ENCODE measurements at regions not wholly inside any gene's neighbourhood (a gene's known extent, or its start where the extent isn't known, plus 50 kb on each side); places are given as distances from the start of the nearest gene placed in this dataset.
"Not testable (repeated sequence)": the region's sequence is repeated elsewhere in the genome, so short reads cannot be mapped to it uniquely, and the experiment has no call there.

GRCh38 chr7:69365651-69366192 lies 232.6 kb upstream of the AUTS2 start:
- no peak overlapping the region for H3K4me3 ChIP-seq (ENCODE audit: low read depth, low read length)
- TF ChIP-seq CTCF (IDR thresholded peaks at IDR 0.05; ENCODE audit: low read depth, low read length): no peak

- no peak overlapping the region for H3K4me3 ChIP-seq (ENCODE audit: low read depth, low read length)
- TF ChIP-seq CTCF (IDR thresholded peaks at IDR 0.05; ENCODE audit: low read depth, low read length): no peak
Observed at GRCh38 chr7:69367780-69368179, 230.5 kb upstream of the AUTS2 start.

GRCh38 chr7:69373171-69374043 lies 224.9 kb upstream of the AUTS2 start:
- no peak for TF ChIP-seq CTCF (IDR thresholded peaks at IDR 0.05; ENCODE audit: low read depth, low read length)
- H3K4me3 ChIP-seq (ENCODE audit: low read depth, low read length): no peak overlapping the region

GRCh38 chr7:69374044-69374425 lies 224.2 kb upstream of the AUTS2 start:
- H3K4me3 ChIP-seq (ENCODE audit: low read depth, low read length): no peak overlapping the region
- TF ChIP-seq CTCF (IDR thresholded peaks at IDR 0.05; ENCODE audit: low read depth, low read length): no peak

GRCh38 chr7:69377191-69377590 lies 221.1 kb upstream of the AUTS2 start:
- H3K4me3 ChIP-seq (ENCODE audit: low read depth, low read length): no peak overlapping the region
- TF ChIP-seq CTCF (IDR thresholded peaks at IDR 0.05; ENCODE audit: low read depth, low read length): no peak

- no peak for TF ChIP-seq CTCF (IDR thresholded peaks at IDR 0.05; ENCODE audit: low read depth, low read length)
- H3K4me3 ChIP-seq (ENCODE audit: low read depth, low read length): no peak overlapping the region
Observed at GRCh38 chr7:69388452-69389137, 209.7 kb upstream of the AUTS2 start.

GRCh38 chr7:69389216-69389615 lies 209.1 kb upstream of the AUTS2 start:
- no peak overlapping the region for H3K4me3 ChIP-seq (ENCODE audit: low read depth, low read length)
- no peak for TF ChIP-seq CTCF (IDR thresholded peaks at IDR 0.05; ENCODE audit: low read depth, low read length)

- H3K4me3 ChIP-seq (ENCODE audit: low read depth, low read length): not testable (repeated sequence)
Observed at GRCh38 chr7:69393912-69394311, 204.4 kb upstream of the AUTS2 start.
